ENCODE measurements at regions not wholly inside any gene's neighbourhood (a gene's known extent, or its start where the extent isn't known, plus 50 kb on each side); places are given as distances from the start of the nearest gene placed in this dataset.

DNA sequence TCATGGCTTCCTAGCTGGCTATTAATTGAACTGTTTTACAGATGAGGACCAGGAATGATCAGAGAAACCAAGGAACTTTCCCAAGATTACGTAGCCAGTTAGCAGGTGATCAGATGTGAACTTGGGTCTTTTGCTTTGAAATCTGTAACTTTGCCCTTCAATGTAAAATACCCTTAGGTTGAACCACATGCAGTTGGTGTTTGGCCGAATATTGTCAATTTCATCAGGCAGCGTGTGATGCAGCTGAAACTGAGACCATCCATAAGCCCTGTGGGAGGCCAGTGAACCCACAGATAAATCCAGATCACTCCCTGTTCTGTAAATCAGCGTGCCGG, 150.8 kb downstream of the ETS2 start:
- no peak for TF ChIP-seq CTCF (IDR thresholded peaks at IDR 0.05)
- TF ChIP-seq SIN3A (IDR thresholded peaks at IDR 0.05; ENCODE audit: borderline replicate concordance, insufficient read depth, low read depth, low read length) = no peak
